Astrocyte of the hippocampus (primary cell): ENCODE measurements at regions not wholly inside any gene's neighbourhood (a gene's known extent, or its start where the extent isn't known, plus 50 kb on each side); places are given as distances from the start of the nearest gene placed in this dataset.
"Not testable (repeated sequence)": the region's sequence is repeated elsewhere in the genome, so short reads cannot be mapped to it uniquely, and the experiment has no call there.

ENCODE experiments used
- DNase-seq: peaks from one replicate; pipeline ENCODE4 v3.0.0; 2011; ENCODE audit warnings: low read depth, low spot score

- no peak for DNase-seq
Observed at GRCh38 chr1:82785268-82785790, 984.6 kb downstream of the ADGRL2 start.

GRCh38 chr1:82783044-82783443 lies 982.3 kb downstream of the ADGRL2 start:
- DNase-seq = no peak

GRCh38 chr1:82782599-82782998 lies 981.9 kb downstream of the ADGRL2 start:
- DNase-seq = no peak

- DNase-seq = peak; percentile 6
Observed at GRCh38 chr1:82778612-82779011, 977.9 kb downstream of the ADGRL2 start.

- DNase-seq = no peak
Observed at GRCh38 chr1:82777240-82777639, 976.5 kb downstream of the ADGRL2 start.

- DNase-seq = not testable (repeated sequence)
Observed at GRCh38 chr1:82776730-82777129, 976.0 kb downstream of the ADGRL2 start.

GRCh38 chr1:82775406-82776000 lies 974.8 kb downstream of the ADGRL2 start:
- peak; percentile 28 for DNase-seq

GRCh38 chr1:82762829-82763532 lies 962.2 kb downstream of the ADGRL2 start:
- DNase-seq = no peak

GRCh38 chr1:82759035-82759434 lies 958.3 kb downstream of the ADGRL2 start:
- peak; percentile 4 for DNase-seq

GRCh38 chr1:82755671-82756070 lies 954.9 kb downstream of the ADGRL2 start:
- no peak for DNase-seq

GRCh38 chr1:82755191-82755590 lies 954.5 kb downstream of the ADGRL2 start:
- DNase-seq = no peak

GRCh38 chr1:82752046-82752445 lies 951.3 kb downstream of the ADGRL2 start:
- DNase-seq = peak; percentile 7

- DNase-seq = no peak
Observed at GRCh38 chr1:82733645-82734044, 932.9 kb downstream of the ADGRL2 start.

- no peak for DNase-seq
Observed at GRCh38 chr1:82731216-82731615, 930.5 kb downstream of the ADGRL2 start.

GRCh38 chr1:82728206-82728605 lies 927.5 kb downstream of the ADGRL2 start:
- DNase-seq = no peak

- no peak for DNase-seq
Observed at GRCh38 chr1:82724246-82724645, 923.5 kb downstream of the ADGRL2 start.

- DNase-seq = no peak
Observed at GRCh38 chr1:82722608-82723007, 921.9 kb downstream of the ADGRL2 start.

GRCh38 chr1:82721702-82722101 lies 921.0 kb downstream of the ADGRL2 start:
- no peak for DNase-seq

- peak; percentile 3 for DNase-seq
Observed at GRCh38 chr1:82718719-82719419, 918.1 kb downstream of the ADGRL2 start.

GRCh38 chr1:82710091-82710490 lies 909.4 kb downstream of the ADGRL2 start:
- no peak for DNase-seq

GRCh38 chr1:82707681-82708080 lies 906.9 kb downstream of the ADGRL2 start:
- DNase-seq = no peak

- DNase-seq = no peak
Observed at GRCh38 chr1:82706741-82707140, 906.0 kb downstream of the ADGRL2 start.

- DNase-seq = no peak
Observed at GRCh38 chr1:82704966-82705365, 904.2 kb downstream of the ADGRL2 start.
